ENCODE measurements at regions not wholly inside any gene's neighbourhood (a gene's known extent, or its start where the extent isn't known, plus 50 kb on each side); places are given as distances from the start of the nearest gene placed in this dataset.

- H3K4me1 ChIP-seq (ENCODE audit: control insufficient read depth, insufficient read depth, low read length) = peaks cover 4% of the 10 kb centered on the region; the same call in 1 of the 2 replicates
- H3K9ac ChIP-seq (ENCODE audit: low read length) = no peak overlapping the region
- H3K4me3 ChIP-seq (ENCODE audit: low read depth, low read length) = no peak overlapping the region
- no peak overlapping the region for H3K27ac ChIP-seq (ENCODE audit: low read depth, low read length)
- H3K27me3 ChIP-seq (ENCODE audit: control insufficient read depth, insufficient read depth, low read length) = no peaks in the 10 kb centered on the region
- no peaks in the 10 kb centered on the region for H3K9me3 ChIP-seq (ENCODE audit: control insufficient read depth, insufficient read depth, low read depth, low read length)
- H3K36me3 ChIP-seq (ENCODE audit: control insufficient read depth, insufficient read depth, low read length) = no peaks in the 10 kb centered on the region
These were observed 662.7 kb upstream of the HS6ST1 start for GRCh38 chr2:128981353-128981752.

GRCh38 chr2:128982001-128982400, 663.3 kb upstream of the HS6ST1 start:
- no peaks in the 10 kb centered on the region for H3K27me3 ChIP-seq (ENCODE audit: control insufficient read depth, insufficient read depth, low read length)
- no peaks in the 10 kb centered on the region for H3K9me3 ChIP-seq (ENCODE audit: control insufficient read depth, insufficient read depth, low read depth, low read length)
- no peak overlapping the region for H3K9ac ChIP-seq (ENCODE audit: low read length)
- no peaks in the 10 kb centered on the region for H3K36me3 ChIP-seq (ENCODE audit: control insufficient read depth, insufficient read depth, low read length)
- no peak overlapping the region for H3K27ac ChIP-seq (ENCODE audit: low read depth, low read length)
- no peak overlapping the region for H3K4me3 ChIP-seq (ENCODE audit: low read depth, low read length)
- peaks cover 6% of the 10 kb centered on the region; the same call in 1 of the 2 replicates for H3K4me1 ChIP-seq (ENCODE audit: control insufficient read depth, insufficient read depth, low read length)

- H3K4me3 ChIP-seq (ENCODE audit: low read depth, low read length) = no peak overlapping the region
- H3K27me3 ChIP-seq (ENCODE audit: control insufficient read depth, insufficient read depth, low read length) = no peaks in the 10 kb centered on the region
- H3K9me3 ChIP-seq (ENCODE audit: control insufficient read depth, insufficient read depth, low read depth, low read length) = no peaks in the 10 kb centered on the region
- no peak overlapping the region for H3K9ac ChIP-seq (ENCODE audit: low read length)
- no peaks in the 10 kb centered on the region for H3K36me3 ChIP-seq (ENCODE audit: control insufficient read depth, insufficient read depth, low read length)
- H3K27ac ChIP-seq (ENCODE audit: low read depth, low read length) = no peak overlapping the region
- peaks cover 6% of the 10 kb centered on the region; the same call in 1 of the 2 replicates for H3K4me1 ChIP-seq (ENCODE audit: control insufficient read depth, insufficient read depth, low read length)
These were observed 664.0 kb upstream of the HS6ST1 start for GRCh38 chr2:128982670-128983069.

GRCh38 chr2:128983094-128983493, 664.4 kb upstream of the HS6ST1 start:
- Histone ChIP-seq H3K9me3 (ENCODE audit: control insufficient read depth, insufficient read depth, low read depth, low read length) (no peaks in the 10 kb centered on the region), H3K36me3 (ENCODE audit: control insufficient read depth, insufficient read depth, low read length) (no peaks in the 10 kb centered on the region), H3K27me3 (ENCODE audit: control insufficient read depth, insufficient read depth, low read length) (no peaks in the 10 kb centered on the region), H3K27ac (ENCODE audit: low read depth, low read length) (no peak overlapping the region), H3K4me1 (ENCODE audit: control insufficient read depth, insufficient read depth, low read length) (peaks cover 6% of the 10 kb centered on the region; the same call in 1 of the 2 replicates), H3K4me3 (ENCODE audit: low read depth, low read length) (no peak overlapping the region), H3K9ac (ENCODE audit: low read length) (no peak overlapping the region)

GRCh38 chr2:128984081-128984480, 665.4 kb upstream of the HS6ST1 start:
- peaks cover 6% of the 10 kb centered on the region; the same call in 1 of the 2 replicates for H3K4me1 ChIP-seq (ENCODE audit: control insufficient read depth, insufficient read depth, low read length)
- no peak overlapping the region for H3K9ac ChIP-seq (ENCODE audit: low read length)
- no peak overlapping the region for H3K4me3 ChIP-seq (ENCODE audit: low read depth, low read length)
- H3K36me3 ChIP-seq (ENCODE audit: control insufficient read depth, insufficient read depth, low read length) = no peaks in the 10 kb centered on the region
- no peaks in the 10 kb centered on the region for H3K9me3 ChIP-seq (ENCODE audit: control insufficient read depth, insufficient read depth, low read depth, low read length)
- H3K27me3 ChIP-seq (ENCODE audit: control insufficient read depth, insufficient read depth, low read length) = no peaks in the 10 kb centered on the region
- H3K27ac ChIP-seq (ENCODE audit: low read depth, low read length) = no peak overlapping the region

GRCh38 chr2:128984855-128985254, 666.2 kb upstream of the HS6ST1 start:
- Histone ChIP-seq H3K36me3 (ENCODE audit: control insufficient read depth, insufficient read depth, low read length) (no peaks in the 10 kb centered on the region), H3K9ac (ENCODE audit: low read length) (no peak overlapping the region), H3K4me3 (ENCODE audit: low read depth, low read length) (no peak overlapping the region), H3K9me3 (ENCODE audit: control insufficient read depth, insufficient read depth, low read depth, low read length) (no peaks in the 10 kb centered on the region), H3K4me1 (ENCODE audit: control insufficient read depth, insufficient read depth, low read length) (peaks cover 6% of the 10 kb centered on the region; the same call in 1 of the 2 replicates), H3K27ac (ENCODE audit: low read depth, low read length) (no peak overlapping the region), H3K27me3 (ENCODE audit: control insufficient read depth, insufficient read depth, low read length) (no peaks in the 10 kb centered on the region)

- Histone ChIP-seq H3K27ac (ENCODE audit: low read depth, low read length) (no peak overlapping the region), H3K4me1 (ENCODE audit: control insufficient read depth, insufficient read depth, low read length) (peaks cover 6% of the 10 kb centered on the region; the same call in 1 of the 2 replicates), H3K27me3 (ENCODE audit: control insufficient read depth, insufficient read depth, low read length) (no peaks in the 10 kb centered on the region), H3K9ac (ENCODE audit: low read length) (no peak overlapping the region), H3K9me3 (ENCODE audit: control insufficient read depth, insufficient read depth, low read depth, low read length) (no peaks in the 10 kb centered on the region), H3K4me3 (ENCODE audit: low read depth, low read length) (no peak overlapping the region), H3K36me3 (ENCODE audit: control insufficient read depth, insufficient read depth, low read length) (no peaks in the 10 kb centered on the region)
These were observed 667.5 kb upstream of the HS6ST1 start for GRCh38 chr2:128986026-128986715.

GRCh38 chr2:128986867-128987268, 668.2 kb upstream of the HS6ST1 start:
- Histone ChIP-seq H3K9me3 (ENCODE audit: control insufficient read depth, insufficient read depth, low read depth, low read length) (no peaks in the 10 kb centered on the region), H3K4me1 (ENCODE audit: control insufficient read depth, insufficient read depth, low read length) (peaks cover 6% of the 10 kb centered on the region; the same call in 1 of the 2 replicates), H3K27ac (ENCODE audit: low read depth, low read length) (no peak overlapping the region), H3K27me3 (ENCODE audit: control insufficient read depth, insufficient read depth, low read length) (no peaks in the 10 kb centered on the region), H3K9ac (ENCODE audit: low read length) (no peak overlapping the region), H3K36me3 (ENCODE audit: control insufficient read depth, insufficient read depth, low read length) (no peaks in the 10 kb centered on the region), H3K4me3 (ENCODE audit: low read depth, low read length) (no peak overlapping the region)

GRCh38 chr2:128988326-128988725, 669.7 kb upstream of the HS6ST1 start:
- Histone ChIP-seq H3K27ac (ENCODE audit: low read depth, low read length) (no peak overlapping the region), H3K9me3 (ENCODE audit: control insufficient read depth, insufficient read depth, low read depth, low read length) (no peaks in the 10 kb centered on the region), H3K27me3 (ENCODE audit: control insufficient read depth, insufficient read depth, low read length) (no peaks in the 10 kb centered on the region), H3K9ac (ENCODE audit: low read length) (no peak overlapping the region), H3K4me3 (ENCODE audit: low read depth, low read length) (no peak overlapping the region), H3K36me3 (ENCODE audit: control insufficient read depth, insufficient read depth, low read length) (no peaks in the 10 kb centered on the region), H3K4me1 (ENCODE audit: control insufficient read depth, insufficient read depth, low read length) (peaks cover 6% of the 10 kb centered on the region; the same call in 1 of the 2 replicates)

- Histone ChIP-seq H3K9me3 (ENCODE audit: control insufficient read depth, insufficient read depth, low read depth, low read length) (no peaks in the 10 kb centered on the region), H3K27me3 (ENCODE audit: control insufficient read depth, insufficient read depth, low read length) (no peaks in the 10 kb centered on the region), H3K9ac (ENCODE audit: low read length) (no peak overlapping the region), H3K4me1 (ENCODE audit: control insufficient read depth, insufficient read depth, low read length) (peaks cover 6% of the 10 kb centered on the region; the same call in 1 of the 2 replicates), H3K4me3 (ENCODE audit: low read depth, low read length) (no peak overlapping the region), H3K36me3 (ENCODE audit: control insufficient read depth, insufficient read depth, low read length) (no peaks in the 10 kb centered on the region), H3K27ac (ENCODE audit: low read depth, low read length) (no peak overlapping the region)
These were observed 670.3 kb upstream of the HS6ST1 start for GRCh38 chr2:128988967-128989366.

- H3K36me3 ChIP-seq (ENCODE audit: control insufficient read depth, insufficient read depth, low read length) = no peaks in the 10 kb centered on the region
- H3K4me1 ChIP-seq (ENCODE audit: control insufficient read depth, insufficient read depth, low read length) = no peaks in the 10 kb centered on the region
- no peak overlapping the region for H3K9ac ChIP-seq (ENCODE audit: low read length)
- H3K27me3 ChIP-seq (ENCODE audit: control insufficient read depth, insufficient read depth, low read length) = no peaks in the 10 kb centered on the region; the same call in 1 of the 2 replicates
- H3K9me3 ChIP-seq (ENCODE audit: control insufficient read depth, insufficient read depth, low read depth, low read length) = no peaks in the 10 kb centered on the region
- no peak overlapping the region for H3K27ac ChIP-seq (ENCODE audit: low read depth, low read length)
- no peak overlapping the region for H3K4me3 ChIP-seq (ENCODE audit: low read depth, low read length)
These were observed 676.4 kb upstream of the HS6ST1 start for GRCh38 chr2:128995086-128995485.
